PC-3 (cell line): ENCODE measurements at regions not wholly inside any gene's neighbourhood (a gene's known extent, or its start where the extent isn't known, plus 50 kb on each side); places are given as distances from the start of the nearest gene placed in this dataset.

Source experiments
- CTCF ChIP-seq: fragments of 300-600 bp; sonication (generic); conservative IDR thresholded peaks from 2 replicates; pipeline ENCODE4 v1.5.1; 2017; ENCODE audit warnings: antibody characterized with exemption, low read depth, mild to moderate bottlenecking, low read length
- EZH2 ChIP-seq: fragments of 300-600 bp; sonication (generic); IDR thresholded peaks from one replicate; pipeline ENCODE4 v1.6.1; 2017; ENCODE audit warnings: antibody characterized with exemption, mild to moderate bottlenecking, low read length; ENCODE audit not compliant: unreplicated experiment

GRCh38 chr9:81125446-81126092 is 563.8 kb downstream of the TLE1 start:
- TF ChIP-seq CTCF (no peak), EZH2 (no peak)
